ENCODE measurements at regions not wholly inside any gene's neighbourhood (a gene's known extent, or its start where the extent isn't known, plus 50 kb on each side); places are given as distances from the start of the nearest gene placed in this dataset.
A peak's percentile ranks its signal among the peaks of the same experiment; 100 is the strongest.

DNA sequence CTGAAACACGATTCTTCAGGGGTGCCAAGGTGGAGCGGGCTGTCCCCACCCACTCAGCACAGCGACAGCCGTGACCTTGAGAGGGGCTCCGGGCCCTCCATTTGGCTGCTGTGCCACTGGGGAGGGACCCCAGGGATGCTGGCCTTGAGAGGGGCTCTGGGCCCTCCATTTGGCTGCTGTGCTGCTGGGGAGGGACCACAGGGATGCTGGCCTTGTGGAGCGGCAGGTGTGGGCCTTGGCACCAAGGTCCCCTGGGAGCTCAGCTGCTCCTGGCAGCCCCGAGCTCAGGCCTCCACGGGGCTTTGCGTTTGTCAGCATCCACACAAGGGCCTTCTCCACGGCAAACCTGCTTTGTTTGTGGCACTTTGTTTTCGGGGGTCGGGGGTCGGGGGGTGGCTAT, 137.6 kb upstream of the LPCAT1 start:
- no peak overlapping the region for H3K27ac Mint-ChIP-seq
- DNase-seq (ENCODE audit: extremely low spot score, unreplicated experiment), result peak; percentile 39
- H3K4me3 Mint-ChIP-seq, result no peak overlapping the region
- no peaks in the 10 kb centered on the region for H3K9me3 Mint-ChIP-seq
- H3K4me1 Mint-ChIP-seq (ENCODE audit: unreplicated experiment), result no peaks in the 10 kb centered on the region
- TF ChIP-seq CTCF (conservative IDR thresholded peaks at IDR 0.05), result no peak
- no peaks in the 10 kb centered on the region for H3K36me3 Mint-ChIP-seq
- peaks cover 72% of the 10 kb centered on the region for H3K27me3 Mint-ChIP-seq

GRCh38 chr5:1660511-1660910, 136.8 kb upstream of the LPCAT1 start:
- Mint-ChIP-seq H3K27me3 (peaks cover 65% of the 10 kb centered on the region), H3K9me3 (no peaks in the 10 kb centered on the region), H3K27ac (no peak overlapping the region), H3K4me1 (ENCODE audit: unreplicated experiment) (no peaks in the 10 kb centered on the region), H3K36me3 (no peaks in the 10 kb centered on the region), H3K4me3 (no peak overlapping the region)
- no peak for DNase-seq (ENCODE audit: extremely low spot score, unreplicated experiment)
- TF ChIP-seq CTCF (conservative IDR thresholded peaks at IDR 0.05), result no peak

DNA sequence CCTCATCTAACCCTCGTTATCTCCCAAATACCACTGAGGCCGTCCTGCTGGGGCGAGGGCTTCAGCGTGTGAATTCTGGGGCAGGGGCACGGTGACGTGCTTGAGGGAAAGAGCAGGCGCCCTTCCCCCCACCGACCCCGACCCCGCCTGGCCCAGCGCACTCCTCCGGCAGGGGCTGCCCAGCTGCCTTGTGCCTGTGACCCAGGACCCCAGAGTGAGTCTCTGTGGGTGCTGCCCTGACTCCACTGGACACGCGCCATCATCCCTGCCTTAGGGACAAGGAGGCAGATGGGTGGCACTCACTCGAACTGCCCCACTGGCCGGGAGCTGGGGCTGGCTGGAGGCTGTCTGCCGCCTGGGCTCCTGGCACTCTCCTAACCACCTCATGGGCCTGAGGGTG, 136.2 kb upstream of the LPCAT1 start:
- Mint-ChIP-seq H3K9me3 (no peaks in the 10 kb centered on the region), H3K27ac (no peak overlapping the region), H3K4me1 (ENCODE audit: unreplicated experiment) (no peaks in the 10 kb centered on the region), H3K4me3 (no peak overlapping the region), H3K27me3 (peaks cover 65% of the 10 kb centered on the region), H3K36me3 (no peaks in the 10 kb centered on the region)
- TF ChIP-seq CTCF (conservative IDR thresholded peaks at IDR 0.05), result no peak
- peak; percentile 67 for DNase-seq (ENCODE audit: extremely low spot score, unreplicated experiment)

GRCh38 chr5:1659100-1659981, 135.6 kb upstream of the LPCAT1 start:
- DNase-seq (ENCODE audit: extremely low spot score, unreplicated experiment), result peak; percentile 63
- Mint-ChIP-seq H3K9me3 (no peaks in the 10 kb centered on the region), H3K36me3 (no peaks in the 10 kb centered on the region), H3K27ac (no peak overlapping the region), H3K4me3 (no peak overlapping the region), H3K4me1 (ENCODE audit: unreplicated experiment) (no peaks in the 10 kb centered on the region), H3K27me3 (peaks cover 61% of the 10 kb centered on the region)
- no peak for TF ChIP-seq CTCF (conservative IDR thresholded peaks at IDR 0.05)

DNA sequence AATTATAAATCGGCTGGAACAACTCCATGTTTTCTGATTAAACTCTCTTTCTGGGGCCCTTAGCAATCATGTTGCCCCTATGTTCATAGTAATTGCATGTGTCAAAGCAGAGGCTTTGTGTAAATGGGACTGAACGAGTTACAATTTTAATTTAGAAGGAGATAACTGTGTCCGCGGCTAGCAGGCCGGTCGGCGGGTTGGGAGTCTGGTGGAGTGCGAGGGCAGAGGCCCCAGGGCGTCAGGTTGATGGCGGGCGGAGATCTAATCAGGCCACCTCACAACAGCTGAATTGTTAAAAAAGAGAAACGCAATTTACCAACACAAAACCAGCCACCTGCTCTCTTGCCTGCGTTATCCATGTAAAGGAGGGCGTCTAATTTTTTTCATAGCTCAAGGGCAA, 134.9 kb upstream of the LPCAT1 start:
- H3K27ac Mint-ChIP-seq, result no peak overlapping the region
- no peak for TF ChIP-seq CTCF (conservative IDR thresholded peaks at IDR 0.05)
- H3K4me3 Mint-ChIP-seq, result no peak overlapping the region
- no peaks in the 10 kb centered on the region for H3K9me3 Mint-ChIP-seq
- H3K36me3 Mint-ChIP-seq, result no peaks in the 10 kb centered on the region
- no peaks in the 10 kb centered on the region for H3K4me1 Mint-ChIP-seq (ENCODE audit: unreplicated experiment)
- no peak for DNase-seq (ENCODE audit: extremely low spot score, unreplicated experiment)
- H3K27me3 Mint-ChIP-seq, result peaks cover 59% of the 10 kb centered on the region

All from type B pancreatic cell (in vitro differentiated cells).